Panc1 (cell line): ENCODE measurements at regions not wholly inside any gene's neighbourhood (a gene's known extent, or its start where the extent isn't known, plus 50 kb on each side); places are given as distances from the start of the nearest gene placed in this dataset.

Experiments
- ATAC-seq: fragments of 200-7000 bp; cut with Tn5 transposase; 2 replicates; pipeline ENCODE4 v1.9.1; 2020; ENCODE audit warnings: mild to moderate bottlenecking, moderate library complexity
- BruUV-seq: library from RNA; stranded (reverse); fragments of 400-500 nt; replicated peaks from 2 replicates; lab custom pipeline; 2021; lab: Mats Ljungman, UMichigan
- CTCF ChIA-PET: fragments of 300-600 bp; sonication (Branson Sonifier 250); formaldehyde crosslinking; loops from one replicate; lab custom pipeline; 2022; ENCODE audit warnings: antibody characterized with exemption; lab: Charles Lee
- POLR2A ChIA-PET: fragments of 300-600 bp; sonication (Branson Sonifier 250); formaldehyde crosslinking; loops from one replicate; lab custom pipeline; 2022; ENCODE audit warnings: antibody characterized with exemption; lab: Charles Lee
- DNase-seq: peaks from one replicate; pipeline ENCODE4 v3.0.0-alpha.2; 2010; ENCODE audit warnings: low read depth, low spot score
- H3K27ac ChIP-seq: 2 replicates; pipeline ENCODE4 v1.5.1; 2011; ENCODE audit warnings: mild to moderate bottlenecking, low read length, inconsistent platforms
- H3K27me3 ChIP-seq: fragments of 200-500 bp; sonication (Bioruptor generic); 2 replicates; pipeline ENCODE4 v1.6.0; 2014; ENCODE audit warnings: low read length, inconsistent platforms; ENCODE audit not compliant: control insufficient read depth, insufficient read depth
- H3K36me3 ChIP-seq: fragments of 200-500 bp; sonication (Bioruptor generic); 2 replicates; pipeline ENCODE4 v1.5.1; 2014; ENCODE audit warnings: inconsistent platforms, mild to moderate bottlenecking, low read length, moderate library complexity; ENCODE audit not compliant: control insufficient read depth, insufficient read depth
- H3K4me1 ChIP-seq: 2 replicates; pipeline ENCODE4 v1.5.1; 2011; ENCODE audit warnings: inconsistent platforms, mild to moderate bottlenecking, low read length, moderate library complexity; ENCODE audit not compliant: control insufficient read depth, insufficient read depth
- H3K4me3 ChIP-seq, 2 experiments: 2 replicates each; pipeline ENCODE4 v1.5.1; 2011 to 2012; ENCODE audit warnings: low read depth in 2 of 2, low read length in 2 of 2, mild to moderate bottlenecking in 2 of 2, inconsistent platforms in 1 of 2, moderate library complexity in 1 of 2
- H3K9me3 ChIP-seq: fragments of 200-500 bp; sonication (Bioruptor generic); 2 replicates; pipeline ENCODE4 v1.5.1; 2014; ENCODE audit warnings: low read depth, mild to moderate bottlenecking, inconsistent platforms, low read length, moderate library complexity; ENCODE audit not compliant: control insufficient read depth, insufficient read depth
- CTCF ChIP-seq: fragments of 450-650 bp; IDR thresholded peaks from 2 replicates; pipeline ENCODE4 v1.5.1; 2017; ENCODE audit warnings: mild to moderate bottlenecking
- POLR2AphosphoS5 ChIP-seq: IDR thresholded peaks from 2 replicates; pipeline ENCODE4 v1.6.1; 2012; ENCODE audit warnings: mild to moderate bottlenecking, low read depth, low read length, moderate library complexity
- REST ChIP-seq, 2 experiments: IDR thresholded peaks; 2 replicates each; pipeline ENCODE4 v1.6.1; 2011 to 2012; ENCODE audit warnings: low read depth in 2 of 2, control low read depth in 1 of 2, low read length in 1 of 2, mild to moderate bottlenecking in 1 of 2, moderate library complexity in 1 of 2; ENCODE audit not compliant: insufficient read depth in 1 of 2
- SIN3A ChIP-seq: IDR thresholded peaks from 2 replicates; pipeline ENCODE4 v1.6.1; 2012; ENCODE audit warnings: low read depth, mild to moderate bottlenecking, low read length, moderate library complexity, borderline replicate concordance; ENCODE audit not compliant: insufficient read depth
- TCF7L2 ChIP-seq: IDR thresholded peaks from 2 replicates; pipeline ENCODE4 v1.6.1; 2011; ENCODE audit warnings: mild to moderate bottlenecking, low read depth, low read length, inconsistent platforms
- in situ Hi-C: cut with HindIII; loops from 2 replicates; pipeline ENCODE4 v1.10.0; 2016; ENCODE audit warnings: low sequenced_read_pairs, low pct_unique_long_range_greater_than_20kb
- intact Hi-C: fragments of 100-400 bp; cut with micrococcal nuclease; formaldehyde crosslinking; loops from one replicate; pipeline ENCODE4 v1.10.0; 2022; ENCODE audit not compliant: unreplicated experiment

- TF ChIP-seq SIN3A (no peak), REST (IDR thresholded peaks at IDR 0.05; ENCODE audit: insufficient read depth in 1 of 2, low read depth in 2 of 2, low read length in 1 of 2) (no peak), TCF7L2 (no peak), CTCF (no peak), POLR2AphosphoS5 (no peak)
- no peaks in the 10 kb centered on the region for H3K9me3 ChIP-seq
- CTCF ChIA-PET = interaction anchor here (0.6 kb wide), 1 partner anchor 48 kb away, joined by 3 read pairs; no protein-coding TSS in a partner anchor
- H3K27me3 ChIP-seq = no peaks in the 10 kb centered on the region
- intact Hi-C loops = no loop called here
- no peak overlapping the region for H3K4me3 ChIP-seq
- in situ Hi-C loops = no loop called here
- BruUV-seq = no TSS peak
- H3K27ac ChIP-seq = no peak overlapping the region
- DNase-seq (no peak), ATAC-seq (no peak)
- POLR2A ChIA-PET = no interaction called here
- no peaks in the 10 kb centered on the region for H3K36me3 ChIP-seq
- H3K4me1 ChIP-seq = no peaks in the 10 kb centered on the region
Measured at GRCh38 chr10:85047170-85047834, 718.9 kb downstream of the CCSER2 start.

GRCh38 chr10:85047979-85048378 lies 719.6 kb downstream of the CCSER2 start:
- Histone ChIP-seq H3K27me3 (no peaks in the 10 kb centered on the region), H3K36me3 (no peaks in the 10 kb centered on the region), H3K9me3 (no peaks in the 10 kb centered on the region), H3K4me3 (no peak overlapping the region), H3K4me1 (no peaks in the 10 kb centered on the region), H3K27ac (no peak overlapping the region)
- intact Hi-C loops = no loop called here
- ChIA-PET CTCF (no interaction called here), POLR2A (no interaction called here)
- DNase-seq (no peak), ATAC-seq (no peak)
- no TSS peak for BruUV-seq
- in situ Hi-C loops = no loop called here
- TF ChIP-seq REST (IDR thresholded peaks at IDR 0.05; ENCODE audit: insufficient read depth in 1 of 2, low read depth in 2 of 2, low read length in 1 of 2) = no peak
- no peak for TF ChIP-seq POLR2AphosphoS5
- no peak for TF ChIP-seq CTCF
- TF ChIP-seq SIN3A = no peak
- no peak for TF ChIP-seq TCF7L2
